K562 (cell line): ENCODE measurements at regions not wholly inside any gene's neighbourhood (a gene's known extent, or its start where the extent isn't known, plus 50 kb on each side); places are given as distances from the start of the nearest gene placed in this dataset.

Source experiments
- ATAC-seq: fragments of 200-7000 bp; cut with Tn5 transposase; 3 replicates; pipeline ENCODE4 v1.9.1; 2020; ENCODE audit warnings: moderate library complexity
- BruUV-seq: library from RNA; stranded (reverse); fragments of 400-500 nt; replicated peaks from 2 replicates; lab custom pipeline; 2021; lab: Mats Ljungman, UMichigan
- CTCF ChIA-PET: fragments of 300-600 bp; formaldehyde crosslinking; extraction: SDS; loops from one replicate; lab custom pipeline; 2021; ENCODE audit warnings: low intra/inter-chr PET ratio; lab: Yijun Ruan, JAX
- POLR2A ChIA-PET: fragments of 300-600, 350-650 bp; sonication (Branson Sonifier 250); formaldehyde crosslinking; extraction: SDS; loops from one replicate; lab custom pipeline; 2021; ENCODE audit warnings: antibody characterized with exemption, inconsistent platforms; lab: Yijun Ruan, JAX
- DNase-seq, 4 experiments: peaks; one replicate each; pipeline versions ENCODE4 v3.0.0 to v3.0.0-alpha.2; 2011 to 2018; ENCODE audit warnings: low spot score in 3 of 4, mixed read lengths in 3 of 4; ENCODE audit errors: extremely low read depth in 1 of 4
- FAIRE-seq: peaks from 2 replicates; lab custom pipeline; 2011; peaks lifted over from hg19 to GRCh38; lab: Jason Lieb, UNC
- H2AFZ ChIP-seq: 2 replicates; pipeline ENCODE4 v1.6.0; 2011; ENCODE audit warnings: low read depth, low read length, control low read depth, inconsistent platforms
- H3K27ac ChIP-seq: fragments of 200-600 bp; 3 replicates; pipeline ENCODE4 v1.8.0; 2011; ENCODE audit warnings: low read depth, mild to moderate bottlenecking, control low read depth, inconsistent platforms, low read length, moderate library complexity, mixed read lengths; ENCODE audit errors: extremely low read depth
- H3K27me3 ChIP-seq, 2 experiments: fragments of 300-600 bp in 1 of 2; 2 replicates in 1 of 2; 3 replicates in 1 of 2; pipeline versions ENCODE4 v1.6.0 to v1.8.0; 2011; ENCODE audit warnings: inconsistent platforms in 2 of 2, low read length in 2 of 2, mild to moderate bottlenecking in 1 of 2, mixed read lengths in 1 of 2, moderate library complexity in 1 of 2; ENCODE audit not compliant: control insufficient read depth in 2 of 2, insufficient read depth in 2 of 2
- H3K36me3 ChIP-seq: fragments of 300-600 bp; 3 replicates; pipeline ENCODE4 v1.8.0; 2011; ENCODE audit warnings: mild to moderate bottlenecking, low read length, inconsistent platforms; ENCODE audit not compliant: control insufficient read depth, insufficient read depth
- H3K4me1 ChIP-seq, 2 experiments: fragments of 200-600 bp in 1 of 2; replicated peaks in 1 of 2; 2 replicates in 1 of 2; 3 replicates in 1 of 2; pipeline versions ENCODE4 v1.5.1 to v1.8.0; 2011; ENCODE audit warnings: inconsistent platforms in 2 of 2, low read length in 2 of 2, mild to moderate bottlenecking in 1 of 2, mixed read lengths in 1 of 2, moderate library complexity in 1 of 2; ENCODE audit not compliant: control insufficient read depth in 2 of 2, insufficient read depth in 2 of 2
- H3K4me2 ChIP-seq: 2 replicates; pipeline ENCODE4 v1.6.1; 2011; ENCODE audit warnings: low read length, control low read depth, inconsistent platforms, mixed read lengths; ENCODE audit not compliant: insufficient read depth
- H3K4me3 ChIP-seq: fragments of 200-600 bp; sonication (generic), shearing (Covaris generic); 2 replicates; pipeline ENCODE4 v1.5.1; 2016; ENCODE audit warnings: control low read depth, inconsistent platforms
- H3K79me2 ChIP-seq: fragments of 200-600 bp; 3 replicates; pipeline ENCODE4 v1.8.0; 2011; ENCODE audit warnings: low read length, inconsistent platforms; ENCODE audit not compliant: control insufficient read depth, insufficient read depth
- H3K9ac ChIP-seq, 2 experiments: 2 replicates each; pipeline versions ENCODE4 v1.6.0 to v1.6.1; 2011; ENCODE audit warnings: low read depth in 2 of 2, low read length in 2 of 2, control low read depth in 1 of 2, inconsistent platforms in 1 of 2, mild to moderate bottlenecking in 1 of 2, mixed read lengths in 1 of 2; ENCODE audit not compliant: insufficient read depth in 1 of 2
- H3K9me1 ChIP-seq: one replicate; pipeline ENCODE4 v1.6.0; 2011; ENCODE audit warnings: inconsistent platforms, mild to moderate bottlenecking, low read length, moderate library complexity; ENCODE audit not compliant: control insufficient read depth, insufficient read depth
- H3K9me3 ChIP-seq: replicated peaks from 2 replicates; pipeline ENCODE4 v1.5.1; 2011; ENCODE audit warnings: low read depth, low read length, inconsistent platforms; ENCODE audit not compliant: control insufficient read depth, insufficient read depth
- H4K20me1 ChIP-seq: replicated peaks from 2 replicates; pipeline ENCODE4 v1.6.1; 2011; ENCODE audit warnings: low read length, inconsistent platforms, mixed read lengths; ENCODE audit not compliant: control insufficient read depth, insufficient read depth
- CEBPB ChIP-seq: fragments of 450-650 bp; IDR thresholded peaks from 2 replicates; pipeline ENCODE4 v1.6.1; 2016; ENCODE audit warnings: missing genetic modification characterization, missing compliant biosample characterization
- FOXJ3 ChIP-seq: sonication (generic); formaldehyde crosslinking; IDR thresholded peaks from 2 replicates; pipeline ENCODE4 v1.4.0; 2020; ENCODE audit warnings: mild to moderate bottlenecking, missing genetic modification reagents
- MTA1 ChIP-seq: fragments of 450-650 bp; IDR thresholded peaks from 2 replicates; pipeline ENCODE4 v1.6.1; 2017; ENCODE audit warnings: borderline replicate concordance
- PHF21A ChIP-seq: fragments of 450-650 bp; IDR thresholded peaks from 2 replicates; pipeline ENCODE4 v1.6.1; 2017; ENCODE audit warnings: low read depth, borderline replicate concordance
- TSC22D4 ChIP-seq: fragments of 450-650 bp; IDR thresholded peaks from 2 replicates; pipeline ENCODE4 v1.6.1; 2016; ENCODE audit warnings: missing genetic modification characterization, missing biosample characterization, control low read depth
- WGBS: fragments of 100-300 bp; shearing (Covaris generic); methylation state at CpG from one replicate; pipeline ENCODE4 v1.1.6; 2016; ENCODE audit warnings: low coverage, mixed read lengths; ENCODE audit not compliant: insufficient coverage; ENCODE audit errors: missing lambda C conversion rate; 5-methylcytosine and 5-hydroxymethylcytosine counted together
- in situ Hi-C: fragments of 300-500 bp; cut with MboI; formaldehyde crosslinking; loops from 4 replicates; pipeline ENCODE4 v1.15.0; 2018; ENCODE audit warnings: inconsistent platforms, mixed read lengths
- intact Hi-C: fragments of 100-400 bp; cut with micrococcal nuclease; formaldehyde crosslinking; loops from 2 replicates; pipeline ENCODE4 v1.14.2; 2022
- TF ChIP-seq, protein P1 (sequence below): fragments of 450-650 bp; formaldehyde crosslinking; IDR thresholded peaks from 2 replicates; pipeline ENCODE4 v1.4.0; 2020; ENCODE audit warnings: mild to moderate bottlenecking, moderate library complexity
- TF ChIP-seq, protein P2 (sequence below): fragments of 450-650 bp; IDR thresholded peaks from 2 replicates; pipeline ENCODE4 v1.6.1; 2016; ENCODE audit warnings: low read depth

DNA sequence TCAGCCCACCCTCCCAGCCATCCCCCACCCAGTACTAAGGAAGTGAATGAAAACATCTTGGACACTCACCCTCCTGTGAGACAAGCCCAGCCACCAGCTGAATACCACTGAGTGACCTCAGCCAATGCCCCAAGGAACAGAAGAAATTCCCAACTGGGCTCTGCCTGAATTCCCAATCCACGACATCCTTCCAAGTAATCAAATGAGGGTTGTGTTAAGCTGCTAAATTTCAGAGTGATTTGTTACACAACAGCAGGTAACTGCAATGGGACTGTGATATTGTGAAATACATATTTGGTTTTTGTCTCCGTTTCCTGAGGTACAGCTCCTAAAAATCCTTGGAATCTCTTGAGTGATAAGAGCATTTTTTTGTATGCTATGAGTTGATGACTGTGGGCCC is 578.7 kb upstream of the CDH11 start:
- H3K4me1 ChIP-seq = no peaks in the 10 kb centered on the region; a peak in 1 of 5 replicates
- H2AFZ ChIP-seq = no peak overlapping the region
- no peaks in the 10 kb centered on the region for H3K9me1 ChIP-seq
- no peaks in the 10 kb centered on the region for H4K20me1 ChIP-seq
- DNase-seq (no peak), ATAC-seq (no peak), FAIRE-seq (no peak)
- intact Hi-C loops (no loop called here), in situ Hi-C loops (no loop called here)
- no peak overlapping the region for H3K4me3 ChIP-seq
- H3K27ac ChIP-seq = no peak overlapping the region
- H3K79me2 ChIP-seq = no peaks in the 10 kb centered on the region
- BruUV-seq = no TSS peak
- TF ChIP-seq CEBPB (tag) = peak; percentile 68
- no peak for TF ChIP-seq TSC22D4 (tag)
- TF ChIP-seq PHF21A = no peak
- H3K9ac ChIP-seq = no peak overlapping the region
- ChIA-PET CTCF (no interaction called here), POLR2A (interaction anchor here (1.1 kb wide), 1 partner anchor 88 kb away, joined by 3 read pairs; no protein-coding TSS in a partner anchor)
- no peak overlapping the region for H3K4me2 ChIP-seq
- 5% methylated on average over 2 of the region's 2 CpGs for WGBS
- H3K9me3 ChIP-seq = no peaks in the 10 kb centered on the region
- H3K27me3 ChIP-seq = no peaks in the 10 kb centered on the region
- no peaks in the 10 kb centered on the region for H3K36me3 ChIP-seq

DNA sequence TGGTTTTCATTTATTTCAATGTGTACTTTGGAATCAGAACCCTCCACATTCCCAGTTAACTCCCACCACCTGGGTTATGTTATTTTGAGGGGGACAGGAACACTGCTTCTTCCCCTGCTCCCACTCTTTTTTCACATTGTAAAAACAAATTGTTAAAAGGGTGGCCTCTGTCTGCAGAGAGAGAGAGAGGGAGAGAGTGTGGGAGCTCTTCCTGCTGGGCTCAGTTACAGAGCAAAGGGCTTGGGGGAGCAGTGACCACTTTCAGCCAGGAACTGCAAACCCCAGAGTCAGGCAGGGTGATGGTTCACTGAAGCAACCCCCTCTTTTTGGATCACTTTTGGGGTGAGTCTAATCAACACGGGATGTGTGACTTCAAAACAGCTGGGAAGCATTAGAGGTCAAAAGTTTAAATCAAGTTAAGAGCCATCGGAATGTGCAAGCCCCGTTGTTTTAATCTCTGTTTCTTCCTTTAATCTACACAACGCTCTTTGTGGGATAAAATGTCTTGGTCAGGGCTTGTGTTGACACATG is 577.0 kb upstream of the CDH11 start:
- FAIRE-seq = no peak
- in situ Hi-C loops (no loop called here), intact Hi-C loops (no loop called here)
- no peak for DNase-seq
- Histone ChIP-seq H3K4me3 (no peak overlapping the region), H3K9me3 (no peaks in the 10 kb centered on the region), H3K9ac (no peak overlapping the region), H4K20me1 (no peaks in the 10 kb centered on the region), H3K9me1 (no peaks in the 10 kb centered on the region), H3K79me2 (no peaks in the 10 kb centered on the region), H3K27ac (no peak overlapping the region), H3K4me1 (no peaks in the 10 kb centered on the region; a peak in 1 of 5 replicates), H3K27me3 (no peaks in the 10 kb centered on the region), H2AFZ (no peak overlapping the region), H3K36me3 (no peaks in the 10 kb centered on the region), H3K4me2 (no peak overlapping the region)
- ATAC-seq = no peak
- no TSS peak for BruUV-seq
- 0% methylated on average over 4 of the region's 4 CpGs for WGBS
- ChIA-PET POLR2A (interaction anchor here (0.7 to 1.0 kb wide), 2 partner anchors 26 to 75 kb away, joined by 5 read pairs; no protein-coding TSS in a partner anchor), CTCF (no interaction called here)
- TF ChIP-seq MTA1 (no peak), FOXJ3 (CRISPR knock-in tag) (no peak)
- TF ChIP-seq, protein P1, sequence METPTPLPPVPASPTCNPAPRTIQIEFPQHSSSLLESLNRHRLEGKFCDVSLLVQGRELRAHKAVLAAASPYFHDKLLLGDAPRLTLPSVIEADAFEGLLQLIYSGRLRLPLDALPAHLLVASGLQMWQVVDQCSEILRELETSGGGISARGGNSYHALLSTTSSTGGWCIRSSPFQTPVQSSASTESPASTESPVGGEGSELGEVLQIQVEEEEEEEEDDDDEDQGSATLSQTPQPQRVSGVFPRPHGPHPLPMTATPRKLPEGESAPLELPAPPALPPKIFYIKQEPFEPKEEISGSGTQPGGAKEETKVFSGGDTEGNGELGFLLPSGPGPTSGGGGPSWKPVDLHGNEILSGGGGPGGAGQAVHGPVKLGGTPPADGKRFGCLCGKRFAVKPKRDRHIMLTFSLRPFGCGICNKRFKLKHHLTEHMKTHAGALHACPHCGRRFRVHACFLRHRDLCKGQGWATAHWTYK (CRISPR knock-in tag) = no peak
- TF ChIP-seq, protein P2, sequence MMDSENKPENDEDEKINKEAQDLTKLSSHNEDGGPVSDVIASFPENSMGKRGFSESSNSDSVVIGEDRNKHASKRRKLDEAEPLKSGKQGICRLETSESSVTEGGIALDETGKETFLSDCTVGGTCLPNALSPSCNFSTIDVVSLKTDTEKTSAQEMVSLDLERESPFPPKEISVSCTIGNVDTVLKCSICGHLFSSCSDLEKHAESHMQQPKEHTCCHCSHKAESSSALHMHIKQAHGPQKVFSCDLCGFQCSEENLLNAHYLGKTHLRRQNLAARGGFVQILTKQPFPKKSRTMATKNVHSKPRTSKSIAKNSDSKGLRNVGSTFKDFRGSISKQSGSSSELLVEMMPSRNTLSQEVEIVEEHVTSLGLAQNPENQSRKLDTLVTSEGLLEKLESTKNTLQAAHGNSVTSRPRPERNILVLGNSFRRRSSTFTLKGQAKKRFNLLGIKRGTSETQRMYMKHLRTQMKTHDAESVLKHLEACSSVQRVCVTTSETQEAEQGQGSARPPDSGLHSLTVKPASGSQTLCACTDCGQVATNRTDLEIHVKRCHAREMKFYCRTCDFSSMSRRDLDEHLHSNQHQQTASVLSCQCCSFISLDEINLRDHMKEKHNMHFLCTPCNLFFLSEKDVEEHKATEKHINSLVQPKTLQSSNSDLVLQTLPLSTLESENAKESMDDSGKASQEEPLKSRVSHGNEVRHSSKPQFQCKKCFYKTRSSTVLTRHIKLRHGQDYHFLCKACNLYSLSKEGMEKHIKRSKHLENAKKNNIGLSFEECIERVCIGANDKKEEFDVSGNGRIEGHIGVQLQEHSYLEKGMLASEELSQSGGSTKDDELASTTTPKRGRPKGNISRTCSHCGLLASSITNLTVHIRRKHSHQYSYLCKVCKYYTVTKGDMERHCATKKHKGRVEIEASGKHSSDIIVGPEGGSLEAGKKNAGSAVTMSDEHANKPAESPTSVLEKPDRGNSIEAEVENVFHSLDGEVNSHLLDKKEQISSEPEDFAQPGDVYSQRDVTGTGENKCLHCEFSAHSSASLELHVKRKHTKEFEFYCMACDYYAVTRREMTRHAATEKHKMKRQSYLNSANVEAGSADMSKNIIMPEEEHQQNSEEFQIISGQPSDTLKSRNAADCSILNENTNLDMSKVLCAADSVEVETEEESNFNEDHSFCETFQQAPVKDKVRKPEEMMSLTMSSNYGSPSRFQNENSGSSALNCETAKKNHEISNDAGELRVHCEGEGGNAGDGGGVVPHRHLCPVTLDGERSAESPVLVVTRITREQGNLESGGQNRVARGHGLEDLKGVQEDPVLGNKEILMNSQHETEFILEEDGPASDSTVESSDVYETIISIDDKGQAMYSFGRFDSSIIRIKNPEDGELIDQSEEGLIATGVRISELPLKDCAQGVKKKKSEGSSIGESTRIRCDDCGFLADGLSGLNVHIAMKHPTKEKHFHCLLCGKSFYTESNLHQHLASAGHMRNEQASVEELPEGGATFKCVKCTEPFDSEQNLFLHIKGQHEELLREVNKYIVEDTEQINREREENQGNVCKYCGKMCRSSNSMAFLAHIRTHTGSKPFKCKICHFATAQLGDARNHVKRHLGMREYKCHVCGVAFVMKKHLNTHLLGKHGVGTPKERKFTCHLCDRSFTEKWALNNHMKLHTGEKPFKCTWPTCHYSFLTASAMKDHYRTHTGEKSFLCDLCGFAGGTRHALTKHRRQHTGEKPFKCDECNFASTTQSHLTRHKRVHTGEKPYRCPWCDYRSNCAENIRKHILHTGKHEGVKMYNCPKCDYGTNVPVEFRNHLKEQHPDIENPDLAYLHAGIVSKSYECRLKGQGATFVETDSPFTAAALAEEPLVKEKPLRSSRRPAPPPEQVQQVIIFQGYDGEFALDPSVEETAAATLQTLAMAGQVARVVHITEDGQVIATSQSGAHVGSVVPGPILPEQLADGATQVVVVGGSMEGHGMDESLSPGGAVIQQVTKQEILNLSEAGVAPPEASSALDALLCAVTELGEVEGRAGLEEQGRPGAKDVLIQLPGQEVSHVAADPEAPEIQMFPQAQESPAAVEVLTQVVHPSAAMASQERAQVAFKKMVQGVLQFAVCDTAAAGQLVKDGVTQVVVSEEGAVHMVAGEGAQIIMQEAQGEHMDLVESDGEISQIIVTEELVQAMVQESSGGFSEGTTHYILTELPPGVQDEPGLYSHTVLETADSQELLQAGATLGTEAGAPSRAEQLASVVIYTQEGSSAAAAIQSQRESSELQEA = no peak
